GM23338 (cell line): ENCODE measurements at regions not wholly inside any gene's neighbourhood (a gene's known extent, or its start where the extent isn't known, plus 50 kb on each side); places are given as distances from the start of the nearest gene placed in this dataset.

Source experiments
- ATAC-seq: fragments of 200-7000 bp; cut with Tn5 transposase; 3 replicates; pipeline ENCODE4 v1.9.1; 2020
- DNase-seq: peaks from one replicate; pipeline ENCODE4 v3.0.0-alpha.2; 2015; ENCODE audit warnings: low spot score
- H2AFZ ChIP-seq: fragments of 200-600 bp; sonication (generic); 2 replicates; pipeline ENCODE4 v1.8.0; 2016; ENCODE audit warnings: antibody characterized with exemption, mild to moderate bottlenecking, moderate library complexity
- H3F3A ChIP-seq: fragments of 200-600 bp; sonication (generic); replicated peaks from 2 replicates; pipeline ENCODE4 v1.8.0; 2017; ENCODE audit warnings: antibody characterized with exemption, mixed run types, low read depth
- H3K27ac ChIP-seq: fragments of 200-600 bp; sonication (generic); 2 replicates; pipeline ENCODE4 v1.6.1; 2016; ENCODE audit warnings: low read depth
- H3K27me3 ChIP-seq: fragments of 200-600 bp; sonication (generic); 2 replicates; pipeline ENCODE4 v1.8.0; 2016; ENCODE audit warnings: mild to moderate bottlenecking, mixed run types, moderate library complexity; ENCODE audit not compliant: insufficient read depth
- H3K36me3 ChIP-seq: fragments of 200-600 bp; sonication (generic); 2 replicates; pipeline ENCODE4 v1.8.0; 2016; ENCODE audit warnings: mild to moderate bottlenecking; ENCODE audit not compliant: insufficient read depth
- H3K4me1 ChIP-seq: fragments of 200-600 bp; sonication (generic); 2 replicates; pipeline ENCODE4 v1.8.0; 2016; ENCODE audit warnings: mild to moderate bottlenecking, moderate library complexity; ENCODE audit not compliant: insufficient read depth
- H3K4me2 ChIP-seq: fragments of 200-600 bp; sonication (generic); 2 replicates; pipeline ENCODE4 v1.7.1; 2017; ENCODE audit warnings: mixed run types
- H3K4me3 ChIP-seq: fragments of 200-600 bp; sonication (generic); 2 replicates; pipeline ENCODE4 v1.6.1; 2016; ENCODE audit warnings: mixed run types
- H3K79me2 ChIP-seq: fragments of 200-600 bp; sonication (generic); replicated peaks from 2 replicates; pipeline ENCODE4 v1.8.0; 2017; ENCODE audit warnings: mild to moderate bottlenecking; ENCODE audit not compliant: insufficient read depth
- H3K9me2 ChIP-seq: fragments of 200-600 bp; sonication (generic); 2 replicates; pipeline ENCODE4 v1.8.0; 2017; ENCODE audit not compliant: insufficient read depth
- H4K20me1 ChIP-seq: fragments of 200-600 bp; sonication (generic); replicated peaks from 2 replicates; pipeline ENCODE4 v1.8.0; 2017; ENCODE audit warnings: mild to moderate bottlenecking; ENCODE audit not compliant: insufficient read depth
- H3K27ac Mint-ChIP-seq: 2 replicates; pipeline ENCODE4 v1.8.0; 2020; ENCODE audit warnings: inconsistent platforms, mild to moderate bottlenecking, moderate library complexity, mixed read lengths
- H3K27me3 Mint-ChIP-seq: 3 replicates; pipeline ENCODE4 v1.8.0; 2022; ENCODE audit warnings: low read depth, mild to moderate bottlenecking, moderate library complexity, mixed read lengths, inconsistent platforms; ENCODE audit not compliant: insufficient read depth, poor library complexity
- H3K36me3 Mint-ChIP-seq: 3 replicates; pipeline ENCODE4 v1.8.0; 2021; ENCODE audit warnings: low read depth, mild to moderate bottlenecking, inconsistent platforms, moderate library complexity, mixed read lengths
- H3K4me1 Mint-ChIP-seq: 3 replicates; pipeline ENCODE4 v1.8.0; 2020; ENCODE audit warnings: mild to moderate bottlenecking, inconsistent platforms, mixed read lengths
- H3K4me3 Mint-ChIP-seq: 3 replicates; pipeline ENCODE4 v1.8.0; 2021; ENCODE audit warnings: moderate library complexity, mild to moderate bottlenecking, inconsistent platforms, mixed read lengths
- H3K9me3 Mint-ChIP-seq: 3 replicates; pipeline ENCODE4 v1.8.0; 2020; ENCODE audit warnings: moderate library complexity, mild to moderate bottlenecking, inconsistent platforms, mixed read lengths
- CREB1 ChIP-seq: fragments of 250-450 bp; sonication (Bioruptor Pico); IDR thresholded peaks from 2 replicates; pipeline ENCODE4 v1.5.0; 2020; ENCODE audit warnings: low read depth, mild to moderate bottlenecking, moderate library complexity
- CTCF ChIP-seq, 2 experiments: fragments of 200-600 bp in 1 of 2; sonication (generic) in 1 of 2; conservative IDR thresholded peaks; 2 replicates each; pipeline versions ENCODE4 v1.5.1 to v1.6.1; 2016 to 2017; ENCODE audit warnings: antibody characterized with exemption in 2 of 2, low read depth in 2 of 2, mild to moderate bottlenecking in 2 of 2, moderate library complexity in 1 of 2
- ETS1 ChIP-seq: IDR thresholded peaks from 2 replicates; pipeline ENCODE4 v1.6.1; 2016; ENCODE audit warnings: antibody characterized with exemption
- EZH2 ChIP-seq: fragments of 200-600 bp; sonication (generic); IDR thresholded peaks from one replicate; pipeline ENCODE4 v1.8.0; 2017; ENCODE audit warnings: antibody characterized with exemption, mild to moderate bottlenecking, low read depth; ENCODE audit not compliant: unreplicated experiment
- EZH2phosphoT487 ChIP-seq: fragments of 200-600 bp; sonication (generic); IDR thresholded peaks from one replicate; pipeline ENCODE4 v1.8.1; 2018; ENCODE audit warnings: antibody characterized with exemption; ENCODE audit not compliant: unreplicated experiment
- JUNB ChIP-seq: IDR thresholded peaks from one replicate; pipeline ENCODE4 v1.6.1; 2016; ENCODE audit warnings: antibody characterized with exemption; ENCODE audit not compliant: unreplicated experiment
- NANOG ChIP-seq: IDR thresholded peaks from 2 replicates; pipeline ENCODE4 v1.6.1; 2016; ENCODE audit warnings: antibody characterized with exemption, borderline replicate concordance
- POLR2AphosphoS5 ChIP-seq: IDR thresholded peaks from 2 replicates; pipeline ENCODE4 v1.6.1; 2016; ENCODE audit warnings: antibody characterized with exemption, low read depth
- ZNF114 ChIP-seq: fragments of 250-450 bp; sonication (Bioruptor Pico); IDR thresholded peaks from 2 replicates; pipeline ENCODE4 v1.5.0; 2020; ENCODE audit warnings: mild to moderate bottlenecking, moderate library complexity
- ZNF331 ChIP-seq: fragments of 250-450 bp; sonication (Bioruptor Pico); IDR thresholded peaks from 2 replicates; pipeline ENCODE4 v1.5.0; 2020; ENCODE audit warnings: low read depth, mild to moderate bottlenecking, moderate library complexity

GRCh38 chr13:55992145-55992544, 1148.6 kb upstream of the PRR20A start:
- H3K79me2 ChIP-seq = no peaks in the 10 kb centered on the region
- H3K36me3 Mint-ChIP-seq = no peaks in the 10 kb centered on the region
- no peak overlapping the region for H3K4me3 Mint-ChIP-seq
- H3K27me3 ChIP-seq = no peaks in the 10 kb centered on the region
- H3K4me3 ChIP-seq = no peak overlapping the region
- no peaks in the 10 kb centered on the region for H3K27me3 Mint-ChIP-seq
- no peaks in the 10 kb centered on the region for H3K36me3 ChIP-seq
- no peaks in the 10 kb centered on the region for H3K9me2 ChIP-seq
- H3K4me2 ChIP-seq = no peak overlapping the region
- H2AFZ ChIP-seq = no peak overlapping the region
- DNase-seq = no peak
- no peak for TF ChIP-seq EZH2
- TF ChIP-seq JUNB = no peak
- no peak for TF ChIP-seq ZNF331
- no peaks in the 10 kb centered on the region for H3K4me1 Mint-ChIP-seq
- no peak overlapping the region for H3K27ac ChIP-seq
- ATAC-seq = no peak
- H3K4me1 ChIP-seq = no peaks in the 10 kb centered on the region
- no peak overlapping the region for H3K27ac Mint-ChIP-seq
- no peaks in the 10 kb centered on the region for H4K20me1 ChIP-seq
- no peaks in the 10 kb centered on the region for H3K9me3 Mint-ChIP-seq
- H3F3A ChIP-seq = no peaks in the 10 kb centered on the region

- peak; percentile 65 to 73 for TF ChIP-seq CTCF (conservative IDR thresholded peaks at IDR 0.05; ENCODE audit: low read depth in 2 of 2)
- no peak for TF ChIP-seq ETS1
- Histone ChIP-seq H3K27ac (no peak overlapping the region), H3K36me3 (peaks cover 8% of the 10 kb centered on the region; the same call in 1 of the 2 replicates), H2AFZ (0 out of 2 replicates have a peak overlapping the region, but pooled peaks have one; percentile 34), H4K20me1 (no peaks in the 10 kb centered on the region), H3K4me3 (no peak overlapping the region), H3F3A (no peaks in the 10 kb centered on the region), H3K4me2 (no peak overlapping the region), H3K4me1 (no peaks in the 10 kb centered on the region), H3K27me3 (no peaks in the 10 kb centered on the region), H3K79me2 (no peaks in the 10 kb centered on the region), H3K9me2 (no peaks in the 10 kb centered on the region)
- DNase-seq (peak; percentile 69), ATAC-seq (peak; percentile 71)
- Mint-ChIP-seq H3K36me3 (peaks cover 20% of the 10 kb centered on the region), H3K27ac (no peak overlapping the region), H3K27me3 (peaks cover 4% of the 10 kb centered on the region), H3K4me3 (no peak overlapping the region), H3K9me3 (peaks cover 19% of the 10 kb centered on the region), H3K4me1 (no peaks in the 10 kb centered on the region)
Observed at GRCh38 chr13:55999709-56000108, 1141.0 kb upstream of the PRR20A start.

GRCh38 chr13:56009418-56009817, 1131.3 kb upstream of the PRR20A start:
- no peak overlapping the region for H3K27ac Mint-ChIP-seq
- H3K4me1 Mint-ChIP-seq = no peaks in the 10 kb centered on the region
- DNase-seq = no peak
- no peak for ATAC-seq
- H4K20me1 ChIP-seq = no peaks in the 10 kb centered on the region
- H3K79me2 ChIP-seq = no peaks in the 10 kb centered on the region
- H3K36me3 Mint-ChIP-seq = no peaks in the 10 kb centered on the region; the same call in 2 of the 3 replicates
- no peaks in the 10 kb centered on the region for H3K27me3 Mint-ChIP-seq
- no peak overlapping the region for H3K4me3 Mint-ChIP-seq
- H3K9me2 ChIP-seq = no peaks in the 10 kb centered on the region
- H3F3A ChIP-seq = no peaks in the 10 kb centered on the region
- no peaks in the 10 kb centered on the region for H3K27me3 ChIP-seq
- no peak overlapping the region for H2AFZ ChIP-seq
- H3K9me3 Mint-ChIP-seq = no peaks in the 10 kb centered on the region; the same call in 2 of the 3 replicates
- H3K4me3 ChIP-seq = no peak overlapping the region
- no peak overlapping the region for H3K27ac ChIP-seq
- no peak overlapping the region for H3K4me2 ChIP-seq
- H3K4me1 ChIP-seq = no peaks in the 10 kb centered on the region
- H3K36me3 ChIP-seq = no peaks in the 10 kb centered on the region
- no peak for TF ChIP-seq JUNB
- no peak for TF ChIP-seq CREB1 (CRISPR knock-in tag)
- no peak for TF ChIP-seq ZNF331
- no peak for TF ChIP-seq NANOG
- TF ChIP-seq EZH2phosphoT487 = no peak
- no peak for TF ChIP-seq POLR2AphosphoS5
- no peak for TF ChIP-seq ZNF114 (CRISPR knock-in tag)
